ENCODE measurements at regions not wholly inside any gene's neighbourhood (a gene's known extent, or its start where the extent isn't known, plus 50 kb on each side); places are given as distances from the start of the nearest gene placed in this dataset.

DNA sequence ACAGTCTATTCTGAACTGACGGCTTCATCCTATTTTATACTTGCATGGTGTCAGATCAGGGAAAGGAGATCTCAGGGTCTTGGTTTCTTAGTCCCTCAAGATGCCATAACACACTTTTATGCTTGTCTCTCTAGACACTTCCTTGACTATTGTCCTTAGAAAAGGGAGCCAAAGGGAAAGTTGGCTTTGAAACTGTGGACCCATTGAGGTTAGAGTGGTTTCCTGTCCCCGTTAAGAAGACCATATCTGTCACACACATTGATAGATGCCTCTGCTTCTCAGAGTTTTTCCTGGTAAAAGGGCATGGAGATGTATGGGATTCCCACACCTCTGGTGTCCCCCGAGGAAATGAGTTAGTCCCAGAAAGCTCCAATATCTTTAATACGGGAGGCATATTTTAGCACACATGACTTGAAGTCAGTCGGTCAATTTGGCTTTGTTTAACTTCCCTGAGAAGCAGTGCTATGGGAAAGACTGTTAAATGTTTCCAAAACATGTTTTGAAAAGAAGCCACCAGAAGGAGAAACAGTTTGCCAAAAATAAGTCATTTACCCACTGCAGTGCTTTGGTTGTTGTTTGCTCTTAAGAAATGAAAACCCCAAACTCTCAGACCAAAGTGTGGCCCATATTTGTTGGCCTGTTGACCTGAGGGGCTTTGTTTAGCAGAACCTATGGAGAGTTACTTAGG, 133.4 kb upstream of the CXCR4 start:
- TF ChIP-seq POLR2AphosphoS5 (IDR thresholded peaks at IDR 0.05) (no peak), CTCF (IDR thresholded peaks at IDR 0.05) (no peak)

Data from gastroesophageal sphincter (tissue), 3 donors.